Neural cell (in vitro differentiated cells): ENCODE measurements at regions not wholly inside any gene's neighbourhood (a gene's known extent, or its start where the extent isn't known, plus 50 kb on each side); places are given as distances from the start of the nearest gene placed in this dataset.

Experiments used
- H2AFZ ChIP-seq: fragments of 200-600, 300-800 bp; sonication (generic), shearing (Covaris generic); 2 replicates; pipeline ENCODE4 v1.6.0; 2014; ENCODE audit warnings: low read depth, mild to moderate bottlenecking, antibody characterized with exemption, low read length, moderate library complexity
- H3F3A ChIP-seq: fragments of 200-600 bp; shearing (Covaris generic); 2 replicates; pipeline ENCODE4 v1.6.1; 2016; ENCODE audit warnings: mild to moderate bottlenecking, moderate library complexity, mixed read lengths, antibody characterized with exemption, low read length; ENCODE audit not compliant: insufficient read depth, poor library complexity, severe bottlenecking
- H3K27ac ChIP-seq: fragments of 200-600, 300-800 bp; sonication (generic), shearing (Covaris generic); 2 replicates; pipeline ENCODE4 v1.5.1; 2014; ENCODE audit warnings: mild to moderate bottlenecking, low read length, moderate library complexity
- H3K27me3 ChIP-seq: fragments of 300-800, 200-600 bp; sonication (generic), shearing (Covaris generic); 2 replicates; pipeline ENCODE4 v1.6.0; 2014; ENCODE audit warnings: mild to moderate bottlenecking, low read depth, low read length, moderate library complexity; ENCODE audit not compliant: insufficient read depth
- H3K36me3 ChIP-seq: fragments of 300-800, 200-600 bp; sonication (generic), shearing (Covaris generic); 2 replicates; pipeline ENCODE4 v1.5.1; 2014; ENCODE audit warnings: mild to moderate bottlenecking, antibody characterized with exemption, low read length, moderate library complexity; ENCODE audit not compliant: insufficient read depth
- H3K4me2 ChIP-seq: fragments of 300-800, 200-600 bp; sonication (generic), shearing (Covaris generic); 2 replicates; pipeline ENCODE4 v1.6.0; 2014; ENCODE audit warnings: mild to moderate bottlenecking, low read length
- H3K4me3 ChIP-seq: fragments of 300-800, 200-600 bp; sonication (generic), shearing (Covaris generic); 2 replicates; pipeline ENCODE4 v1.5.1; 2014; ENCODE audit warnings: mild to moderate bottlenecking, low read length, moderate library complexity
- H3K79me2 ChIP-seq: fragments of 200-600 bp; shearing (Covaris generic); replicated peaks from 2 replicates; pipeline ENCODE4 v1.6.0; 2014; ENCODE audit warnings: mild to moderate bottlenecking, low read length, moderate library complexity; ENCODE audit not compliant: insufficient read depth
- H3K9ac ChIP-seq: fragments of 300-800, 200-600 bp; sonication (generic), shearing (Covaris generic); 2 replicates; pipeline ENCODE4 v1.6.1; 2016; ENCODE audit warnings: mild to moderate bottlenecking, low read length, mixed read lengths
- H3K9me2 ChIP-seq: fragments of 200-600 bp; shearing (Covaris generic); 2 replicates; pipeline ENCODE4 v1.6.1; 2016; ENCODE audit warnings: mild to moderate bottlenecking, low read length, mixed read lengths; ENCODE audit not compliant: insufficient read depth
- H3K9me3 ChIP-seq: fragments of 200-600, 300-800 bp; sonication (generic), shearing (Covaris generic); 2 replicates; pipeline ENCODE4 v1.6.1; 2016; ENCODE audit warnings: mild to moderate bottlenecking, mixed run types, low read length, moderate library complexity, mixed read lengths
- H4K20me1 ChIP-seq: fragments of 200-600 bp; shearing (Covaris generic); 2 replicates; pipeline ENCODE4 v1.6.1; 2016; ENCODE audit warnings: mild to moderate bottlenecking, mixed run types; ENCODE audit not compliant: insufficient read depth
- EP300 ChIP-seq: fragments of 450-650 bp; conservative IDR thresholded peaks from 2 replicates; pipeline ENCODE4 v1.6.1; 2014; ENCODE audit warnings: antibody characterized with exemption, mild to moderate bottlenecking, moderate library complexity; ENCODE audit not compliant: poor library complexity, severe bottlenecking
- EZH2 ChIP-seq: fragments of 200-600, 300-800 bp; shearing (Covaris generic), sonication (generic); IDR thresholded peaks from 2 replicates; pipeline ENCODE4 v1.6.1; 2014; ENCODE audit warnings: antibody characterized with exemption, low read length, borderline replicate concordance, mild to moderate bottlenecking; ENCODE audit not compliant: insufficient read depth, poor library complexity, severe bottlenecking
- MXI1 ChIP-seq: fragments of 450-650 bp; conservative IDR thresholded peaks from 2 replicates; pipeline ENCODE4 v1.6.1; 2014; ENCODE audit warnings: antibody characterized with exemption, mild to moderate bottlenecking; ENCODE audit not compliant: poor library complexity, severe bottlenecking
- POLR2AphosphoS5 ChIP-seq: IDR thresholded peaks from 2 replicates; pipeline ENCODE4 v1.6.1; 2012
- RAD21 ChIP-seq: fragments of 450-650 bp; conservative IDR thresholded peaks from 2 replicates; pipeline ENCODE4 v1.6.1; 2014; ENCODE audit warnings: antibody characterized with exemption, mild to moderate bottlenecking, moderate library complexity
- SMC3 ChIP-seq: fragments of 450-650 bp; conservative IDR thresholded peaks from 2 replicates; pipeline ENCODE4 v1.6.1; 2014; ENCODE audit warnings: antibody characterized with exemption, mild to moderate bottlenecking, moderate library complexity; ENCODE audit not compliant: poor library complexity
- TAF1 ChIP-seq: IDR thresholded peaks from 2 replicates; pipeline ENCODE4 v1.6.1; 2012; ENCODE audit warnings: low read depth
- TF ChIP-seq, protein P1 (sequence below): fragments of 450-650 bp; IDR thresholded peaks from 2 replicates; pipeline ENCODE4 v1.5.1; 2014; ENCODE audit warnings: antibody characterized with exemption, mild to moderate bottlenecking, moderate library complexity; ENCODE audit not compliant: poor library complexity, severe bottlenecking
- TF ChIP-seq, protein P2 (sequence below): IDR thresholded peaks from 2 replicates; pipeline ENCODE4 v1.6.1; 2012; ENCODE audit warnings: borderline replicate concordance

DNA sequence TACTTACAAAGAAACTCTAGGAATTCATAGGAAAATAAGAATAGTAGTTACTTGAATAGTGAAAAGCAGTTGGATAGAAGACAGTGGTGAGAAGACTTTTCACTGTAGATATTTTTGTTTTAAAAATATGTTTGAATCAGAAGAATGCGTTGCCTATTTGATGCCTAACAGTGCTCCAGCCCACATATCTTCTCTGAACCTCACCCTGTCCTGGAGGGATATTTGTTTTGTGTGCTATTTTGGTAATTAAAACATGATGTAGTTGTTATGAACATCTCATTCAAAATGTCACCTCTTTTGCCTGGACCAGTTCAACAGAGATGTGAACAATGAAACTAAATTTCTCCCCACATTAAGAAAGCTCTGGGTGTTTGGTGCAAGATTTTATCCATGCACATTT, 87.6 kb downstream of the CARTPT start:
- H3K9me2 ChIP-seq = no peaks in the 10 kb centered on the region
- no peaks in the 10 kb centered on the region for H3F3A ChIP-seq

DNA sequence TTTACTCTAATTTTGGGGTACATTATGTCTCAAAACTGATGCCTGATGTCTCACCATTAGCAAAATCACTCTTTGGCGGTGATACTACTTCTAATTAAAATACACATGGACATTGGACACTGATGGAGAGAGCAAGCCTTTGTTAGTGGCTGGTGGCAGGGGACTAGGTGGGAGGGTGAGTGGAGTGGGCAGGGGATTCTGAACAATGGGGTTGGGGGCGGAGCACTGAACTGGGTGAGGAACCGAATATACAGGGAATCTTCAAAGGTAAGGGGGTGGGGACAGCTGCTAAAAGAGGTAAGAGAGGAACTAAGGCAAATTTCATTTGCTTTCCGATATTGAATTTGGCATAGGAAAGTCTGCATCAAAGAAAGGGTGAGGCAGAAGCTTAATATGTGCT, 88.8 kb downstream of the CARTPT start:
- H3K27ac ChIP-seq = no peak overlapping the region
- H3K4me3 ChIP-seq = no peak overlapping the region
- H2AFZ ChIP-seq = no peak overlapping the region
- no peaks in the 10 kb centered on the region for H4K20me1 ChIP-seq
- H3K9ac ChIP-seq = no peak overlapping the region
- H3K36me3 ChIP-seq = no peaks in the 10 kb centered on the region
- H3K27me3 ChIP-seq = no peaks in the 10 kb centered on the region
- no peak overlapping the region for H3K4me2 ChIP-seq
- H3K9me3 ChIP-seq = no peaks in the 10 kb centered on the region
- H3K9me2 ChIP-seq = no peaks in the 10 kb centered on the region
- H3F3A ChIP-seq = no peaks in the 10 kb centered on the region
- no peak for TF ChIP-seq TAF1
- TF ChIP-seq, protein P1, sequence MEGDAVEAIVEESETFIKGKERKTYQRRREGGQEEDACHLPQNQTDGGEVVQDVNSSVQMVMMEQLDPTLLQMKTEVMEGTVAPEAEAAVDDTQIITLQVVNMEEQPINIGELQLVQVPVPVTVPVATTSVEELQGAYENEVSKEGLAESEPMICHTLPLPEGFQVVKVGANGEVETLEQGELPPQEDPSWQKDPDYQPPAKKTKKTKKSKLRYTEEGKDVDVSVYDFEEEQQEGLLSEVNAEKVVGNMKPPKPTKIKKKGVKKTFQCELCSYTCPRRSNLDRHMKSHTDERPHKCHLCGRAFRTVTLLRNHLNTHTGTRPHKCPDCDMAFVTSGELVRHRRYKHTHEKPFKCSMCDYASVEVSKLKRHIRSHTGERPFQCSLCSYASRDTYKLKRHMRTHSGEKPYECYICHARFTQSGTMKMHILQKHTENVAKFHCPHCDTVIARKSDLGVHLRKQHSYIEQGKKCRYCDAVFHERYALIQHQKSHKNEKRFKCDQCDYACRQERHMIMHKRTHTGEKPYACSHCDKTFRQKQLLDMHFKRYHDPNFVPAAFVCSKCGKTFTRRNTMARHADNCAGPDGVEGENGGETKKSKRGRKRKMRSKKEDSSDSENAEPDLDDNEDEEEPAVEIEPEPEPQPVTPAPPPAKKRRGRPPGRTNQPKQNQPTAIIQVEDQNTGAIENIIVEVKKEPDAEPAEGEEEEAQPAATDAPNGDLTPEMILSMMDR = no peak
- TF ChIP-seq EZH2 = no peak
- no peak for TF ChIP-seq MXI1
- TF ChIP-seq, protein P2, sequence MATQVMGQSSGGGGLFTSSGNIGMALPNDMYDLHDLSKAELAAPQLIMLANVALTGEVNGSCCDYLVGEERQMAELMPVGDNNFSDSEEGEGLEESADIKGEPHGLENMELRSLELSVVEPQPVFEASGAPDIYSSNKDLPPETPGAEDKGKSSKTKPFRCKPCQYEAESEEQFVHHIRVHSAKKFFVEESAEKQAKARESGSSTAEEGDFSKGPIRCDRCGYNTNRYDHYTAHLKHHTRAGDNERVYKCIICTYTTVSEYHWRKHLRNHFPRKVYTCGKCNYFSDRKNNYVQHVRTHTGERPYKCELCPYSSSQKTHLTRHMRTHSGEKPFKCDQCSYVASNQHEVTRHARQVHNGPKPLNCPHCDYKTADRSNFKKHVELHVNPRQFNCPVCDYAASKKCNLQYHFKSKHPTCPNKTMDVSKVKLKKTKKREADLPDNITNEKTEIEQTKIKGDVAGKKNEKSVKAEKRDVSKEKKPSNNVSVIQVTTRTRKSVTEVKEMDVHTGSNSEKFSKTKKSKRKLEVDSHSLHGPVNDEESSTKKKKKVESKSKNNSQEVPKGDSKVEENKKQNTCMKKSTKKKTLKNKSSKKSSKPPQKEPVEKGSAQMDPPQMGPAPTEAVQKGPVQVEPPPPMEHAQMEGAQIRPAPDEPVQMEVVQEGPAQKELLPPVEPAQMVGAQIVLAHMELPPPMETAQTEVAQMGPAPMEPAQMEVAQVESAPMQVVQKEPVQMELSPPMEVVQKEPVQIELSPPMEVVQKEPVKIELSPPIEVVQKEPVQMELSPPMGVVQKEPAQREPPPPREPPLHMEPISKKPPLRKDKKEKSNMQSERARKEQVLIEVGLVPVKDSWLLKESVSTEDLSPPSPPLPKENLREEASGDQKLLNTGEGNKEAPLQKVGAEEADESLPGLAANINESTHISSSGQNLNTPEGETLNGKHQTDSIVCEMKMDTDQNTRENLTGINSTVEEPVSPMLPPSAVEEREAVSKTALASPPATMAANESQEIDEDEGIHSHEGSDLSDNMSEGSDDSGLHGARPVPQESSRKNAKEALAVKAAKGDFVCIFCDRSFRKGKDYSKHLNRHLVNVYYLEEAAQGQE = no peak
- no peak for TF ChIP-seq SMC3
- no peak for TF ChIP-seq RAD21
- TF ChIP-seq EP300 = no peak
- TF ChIP-seq POLR2AphosphoS5 = no peak
- H3K79me2 ChIP-seq = no peaks in the 10 kb centered on the region

More for the DNA sequence above, 87.6 kb downstream of the CARTPT start:
- H2AFZ ChIP-seq = no peak overlapping the region
- TF ChIP-seq SMC3 (no peak), EZH2 (no peak), TAF1 (no peak), RAD21 (no peak), POLR2AphosphoS5 (no peak), EP300 (no peak), MXI1 (no peak)
- TF ChIP-seq, protein P1 = no peak
- TF ChIP-seq, protein P2 = no peak
- H3K4me2 ChIP-seq = no peak overlapping the region
- no peaks in the 10 kb centered on the region for H3K27me3 ChIP-seq
- H3K79me2 ChIP-seq = no peaks in the 10 kb centered on the region
- H3K9me3 ChIP-seq = no peaks in the 10 kb centered on the region
- no peaks in the 10 kb centered on the region for H3K36me3 ChIP-seq
- no peak overlapping the region for H3K27ac ChIP-seq
- no peak overlapping the region for H3K9ac ChIP-seq
- no peaks in the 10 kb centered on the region for H4K20me1 ChIP-seq
- H3K4me3 ChIP-seq = no peak overlapping the region
